ENCODE measurements at regions not wholly inside any gene's neighbourhood (a gene's known extent, or its start where the extent isn't known, plus 50 kb on each side); places are given as distances from the start of the nearest gene placed in this dataset.

DNA sequence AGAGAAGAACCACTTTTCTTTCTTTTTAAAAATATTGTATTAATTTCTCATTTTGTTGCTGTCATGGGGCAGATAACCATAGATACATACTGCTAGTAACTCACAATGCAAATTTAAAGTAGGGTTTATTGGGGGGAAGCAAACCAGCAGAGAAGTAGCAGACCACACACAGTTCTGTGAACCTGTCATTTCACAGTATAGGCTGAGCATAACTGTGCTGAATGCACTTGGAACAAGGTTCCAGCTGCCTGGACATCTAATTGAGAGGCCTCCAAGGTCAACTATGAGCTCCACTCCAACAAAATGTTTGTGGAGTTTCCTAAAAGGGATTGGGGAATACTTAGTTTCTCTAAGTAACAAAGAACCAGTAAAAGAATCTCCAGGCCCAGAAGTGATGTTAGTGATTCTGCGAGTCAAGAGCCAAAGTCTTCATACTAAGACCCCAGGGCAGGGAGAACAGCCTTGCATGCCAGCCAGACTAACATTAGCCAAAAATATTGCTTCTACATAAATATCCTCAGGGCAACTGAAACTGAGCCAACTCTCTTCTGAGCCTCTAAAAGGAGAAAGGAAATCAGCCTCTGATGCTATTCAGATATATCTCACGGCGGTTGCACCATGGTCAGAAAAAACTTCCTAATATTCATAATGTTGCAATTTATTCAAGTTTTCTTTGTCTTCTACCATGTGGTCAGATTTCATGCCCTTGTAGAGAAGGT is 856.4 kb upstream of the ALCAM start:
- no peak for DNase-seq (ENCODE audit: low read depth)

DNA sequence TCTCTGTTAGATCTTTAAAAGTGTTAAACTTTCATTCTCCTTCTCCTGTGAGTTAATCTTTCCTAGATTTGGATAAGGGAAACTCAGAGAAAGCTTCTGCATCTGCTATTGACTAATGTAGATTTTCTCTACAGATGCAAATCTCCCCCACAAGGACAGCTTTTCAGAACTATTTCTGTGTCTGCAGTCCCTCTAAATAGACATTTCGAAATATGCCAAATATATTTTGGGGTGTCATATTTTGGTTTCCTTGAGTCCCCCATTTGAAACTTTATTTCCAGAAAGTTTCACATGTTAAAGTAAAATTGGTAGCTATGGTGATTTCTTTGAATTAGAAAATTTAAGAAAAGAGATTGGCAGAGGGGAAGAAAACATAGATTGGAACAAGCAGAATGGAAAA is 852.3 kb upstream of the ALCAM start:
- no peak for DNase-seq (ENCODE audit: low read depth)

DNA sequence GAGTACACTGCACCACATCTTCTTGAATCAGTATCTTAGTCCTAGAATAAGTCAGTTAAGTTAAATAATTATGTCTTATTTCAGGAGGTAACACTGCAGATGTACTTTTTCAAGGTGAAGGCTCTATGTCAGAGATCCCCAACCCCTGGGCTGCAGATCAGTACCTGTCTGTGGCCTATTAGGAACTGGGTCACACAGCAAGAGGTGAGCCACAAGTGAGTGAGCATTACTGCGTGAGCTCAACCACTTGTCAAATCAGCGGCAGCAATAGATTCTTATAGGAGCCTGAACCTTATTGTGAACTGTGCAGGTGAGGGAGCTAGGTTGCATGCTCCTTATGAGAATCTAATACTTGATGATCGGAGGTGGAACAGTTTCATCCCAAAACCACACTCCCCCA is 851.9 kb upstream of the ALCAM start:
- DNase-seq (ENCODE audit: low read depth) = no peak

DNA sequence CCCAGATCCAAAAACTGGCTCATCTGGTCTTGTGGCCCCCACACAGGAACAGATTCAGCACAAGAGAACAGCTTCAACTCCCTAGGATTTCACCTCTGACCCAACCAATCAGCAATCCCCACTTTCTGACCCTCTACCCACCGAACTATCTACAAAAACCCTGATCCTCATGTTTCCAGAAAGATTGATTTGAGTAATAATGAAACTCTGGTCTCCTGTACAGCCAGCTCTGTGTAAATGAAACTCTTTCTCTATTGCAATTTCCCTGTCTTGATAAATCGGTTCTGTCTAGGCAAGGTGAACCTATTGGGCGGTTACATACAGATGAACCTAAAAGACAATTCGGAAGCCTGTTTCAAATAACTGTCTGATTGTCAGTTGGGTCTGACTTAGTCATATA is 847.6 kb upstream of the ALCAM start:
- DNase-seq (ENCODE audit: low read depth) = no peak

DNA sequence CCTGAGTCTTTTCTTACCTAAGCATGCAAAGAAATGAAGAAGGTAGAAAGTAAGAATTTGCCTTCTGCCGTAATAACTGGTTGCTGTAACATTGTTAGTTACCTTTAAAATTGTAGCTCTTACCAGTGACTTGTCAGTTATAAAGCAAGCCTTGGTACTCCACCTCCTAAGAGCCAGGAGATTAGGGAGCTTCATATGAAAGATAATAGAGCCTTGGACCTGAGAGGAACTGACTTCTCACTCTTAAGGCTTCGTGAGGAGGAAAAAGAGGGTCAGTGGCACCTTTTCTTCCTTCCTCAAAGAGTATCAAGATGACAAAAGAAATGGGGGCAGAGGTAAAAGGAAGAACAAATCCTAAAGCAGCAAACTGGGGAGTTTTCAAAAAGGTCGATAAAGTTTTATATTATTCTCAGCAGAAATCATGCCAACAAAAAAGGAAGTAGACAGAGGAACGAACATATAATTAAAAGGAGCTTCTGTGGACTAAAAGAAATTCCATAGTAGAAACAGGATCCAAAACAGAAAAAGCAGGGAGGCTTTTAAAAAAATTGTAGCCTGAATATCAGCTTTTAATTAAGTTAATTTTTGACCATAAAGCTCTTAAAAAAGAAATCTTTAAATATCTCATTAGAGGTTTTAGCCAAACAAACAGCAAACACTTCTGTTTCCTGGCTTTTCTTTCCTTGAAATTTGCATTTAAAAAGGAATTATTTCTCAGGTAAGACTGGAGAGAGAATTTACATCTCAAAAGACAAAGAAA is 847.1 kb upstream of the ALCAM start:
- DNase-seq (ENCODE audit: low read depth) = no peak

DNA sequence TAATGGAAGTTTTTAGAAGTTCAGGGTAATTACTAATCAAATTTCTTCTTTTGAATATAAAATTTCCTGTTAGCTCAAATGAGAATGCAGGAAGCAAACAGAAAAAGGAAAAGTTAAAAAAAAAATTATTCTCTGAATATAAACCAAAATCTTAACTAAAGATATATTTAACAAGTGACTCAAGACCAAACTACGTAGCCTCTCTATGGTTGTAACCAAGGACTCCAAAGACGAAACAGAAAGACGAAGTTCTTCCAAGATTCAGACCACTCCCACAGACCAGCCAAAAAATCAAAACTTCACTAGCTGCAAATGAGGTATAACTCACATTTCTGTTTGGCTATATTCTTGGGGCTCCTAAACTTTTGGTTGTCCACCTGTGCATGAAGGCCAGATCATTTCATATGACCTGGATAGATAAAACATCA is 846.5 kb upstream of the ALCAM start:
- DNase-seq (ENCODE audit: low read depth) = no peak

DNA sequence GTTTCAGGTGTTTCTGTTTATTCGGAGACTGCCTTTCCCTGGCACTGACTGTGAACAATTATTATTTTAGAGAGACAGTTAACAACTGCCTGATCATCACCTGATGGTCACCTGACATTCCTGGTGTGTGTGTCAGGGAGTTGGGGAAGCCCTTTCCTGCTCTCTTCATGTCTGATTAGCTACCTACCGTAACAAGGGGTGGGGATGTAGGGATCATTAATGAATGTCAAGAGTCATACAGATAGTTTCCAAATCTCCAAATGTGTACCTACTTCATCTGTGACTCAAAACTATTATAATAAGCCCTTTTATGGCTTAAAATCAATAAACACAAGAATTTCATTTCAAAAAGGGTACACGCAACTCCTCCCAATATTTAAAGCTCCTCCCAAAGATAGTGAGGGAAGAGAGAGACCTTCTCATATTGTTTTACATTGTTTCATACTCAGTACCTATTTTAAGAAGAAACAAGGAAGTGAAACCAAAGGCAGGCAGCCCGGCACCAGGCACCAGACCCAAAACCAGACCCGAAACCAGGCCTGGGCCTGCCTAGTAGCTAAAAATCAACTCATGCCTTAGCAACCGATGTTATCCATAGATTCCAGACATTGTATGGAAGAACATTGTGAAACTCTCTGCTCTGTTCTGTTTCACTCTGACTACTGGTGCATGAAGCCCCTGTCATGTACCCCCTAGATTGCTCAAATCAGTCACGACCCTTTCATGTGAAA is 844.9 kb upstream of the ALCAM start:
- DNase-seq (ENCODE audit: low read depth) = no peak

DNA sequence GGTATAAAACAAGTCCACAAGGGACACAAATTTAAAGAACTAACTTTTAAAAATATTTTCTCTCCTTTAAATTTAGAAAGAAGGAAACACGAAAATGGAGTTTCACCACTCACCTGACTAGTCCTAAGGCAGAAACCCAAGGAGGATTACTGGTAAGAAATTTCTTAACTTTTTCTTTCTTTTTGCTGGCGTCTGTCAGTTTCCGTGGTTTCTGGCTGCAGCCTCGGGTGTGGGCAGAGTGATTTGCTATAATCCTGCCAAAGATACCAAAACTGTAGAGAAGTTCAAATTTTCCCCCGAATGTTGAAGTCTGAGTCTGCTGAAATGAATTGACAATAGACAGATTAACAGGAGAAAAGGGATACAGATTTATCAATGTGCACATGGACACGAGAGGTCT is 843.6 kb upstream of the ALCAM start:
- no peak for DNase-seq (ENCODE audit: low read depth)

DNA sequence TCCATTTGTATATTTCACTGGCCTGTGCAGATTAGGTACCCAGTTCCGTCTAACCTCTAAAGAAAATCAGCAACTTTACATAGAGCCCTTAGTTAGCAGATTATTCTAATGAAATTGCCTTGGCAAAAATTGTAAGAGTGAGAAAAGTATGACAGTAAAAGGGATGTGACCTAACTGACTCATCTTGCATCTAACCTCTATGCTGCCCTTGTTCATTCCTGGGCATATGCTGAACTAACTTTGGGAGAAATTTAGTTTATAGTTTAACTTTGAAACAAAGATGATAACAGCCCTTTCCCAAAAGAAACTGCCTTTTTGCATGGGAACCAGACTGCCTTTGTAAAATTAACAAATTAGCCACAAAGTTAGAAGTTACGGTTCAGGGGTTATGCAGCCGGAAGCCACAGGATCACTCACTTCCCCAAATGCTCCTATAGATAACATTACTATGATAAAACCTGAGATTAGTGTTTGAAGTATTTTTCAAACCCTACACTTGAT is 839.8 kb upstream of the ALCAM start:
- no peak for DNase-seq (ENCODE audit: low read depth)

DNA sequence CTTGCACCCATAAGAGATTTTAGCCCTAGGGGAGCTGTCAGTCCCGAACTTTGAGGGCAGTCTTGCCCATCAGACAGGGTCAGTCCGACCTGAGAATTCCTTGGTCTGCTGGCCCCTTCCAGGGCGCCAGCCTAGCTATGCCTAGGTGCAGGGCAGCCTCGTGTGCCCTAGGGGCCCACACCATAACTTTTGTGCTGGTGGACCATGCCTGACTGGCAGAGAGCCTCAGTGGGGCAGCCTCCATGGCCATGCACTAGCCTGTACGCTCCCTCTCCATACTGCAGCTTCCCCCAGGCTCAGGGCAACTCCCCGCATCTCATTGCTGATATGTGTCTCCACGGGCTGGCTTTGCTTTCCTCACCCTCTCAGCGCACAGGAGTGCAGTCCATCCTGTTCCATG is 835.8 kb upstream of the ALCAM start:
- no peak for DNase-seq (ENCODE audit: low read depth)

DNA sequence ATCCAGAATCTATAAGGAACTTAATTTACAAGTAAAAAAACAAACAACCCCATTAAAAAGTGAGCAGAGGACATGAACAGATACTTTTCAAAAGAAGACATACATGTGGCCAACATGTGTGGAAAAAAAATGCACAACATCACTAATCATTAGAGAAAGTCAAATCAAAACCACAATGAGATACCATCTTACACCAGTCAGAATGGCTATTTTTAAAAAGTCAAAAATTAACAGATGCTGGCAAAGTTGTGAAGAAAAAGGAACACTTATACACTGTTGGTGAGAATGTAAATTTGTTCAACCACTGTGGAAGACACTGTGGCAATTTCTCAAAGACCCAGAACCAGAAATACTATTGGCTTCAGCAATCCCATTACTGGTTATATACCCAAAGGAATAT is 830.0 kb upstream of the ALCAM start:
- DNase-seq (ENCODE audit: low read depth) = no peak

DNA sequence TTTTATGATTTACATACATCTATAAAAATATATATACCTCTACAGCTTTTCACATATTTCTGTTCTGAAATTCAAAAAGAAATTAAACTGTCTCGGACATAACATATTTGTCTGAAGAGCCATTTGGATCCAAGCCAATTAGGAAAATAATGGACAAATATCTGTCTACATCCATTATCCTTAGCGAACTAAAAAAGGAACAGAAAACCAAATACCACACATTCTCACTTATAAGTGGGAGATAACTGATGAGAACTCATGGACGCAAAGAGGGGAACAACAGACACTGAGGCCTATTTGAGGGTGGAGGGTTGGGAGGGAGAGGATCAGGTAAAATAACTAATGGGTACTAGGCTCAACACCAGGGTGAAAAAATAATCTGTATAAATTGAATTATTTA is 829.4 kb upstream of the ALCAM start:
- no peak for DNase-seq (ENCODE audit: low read depth)

DNA sequence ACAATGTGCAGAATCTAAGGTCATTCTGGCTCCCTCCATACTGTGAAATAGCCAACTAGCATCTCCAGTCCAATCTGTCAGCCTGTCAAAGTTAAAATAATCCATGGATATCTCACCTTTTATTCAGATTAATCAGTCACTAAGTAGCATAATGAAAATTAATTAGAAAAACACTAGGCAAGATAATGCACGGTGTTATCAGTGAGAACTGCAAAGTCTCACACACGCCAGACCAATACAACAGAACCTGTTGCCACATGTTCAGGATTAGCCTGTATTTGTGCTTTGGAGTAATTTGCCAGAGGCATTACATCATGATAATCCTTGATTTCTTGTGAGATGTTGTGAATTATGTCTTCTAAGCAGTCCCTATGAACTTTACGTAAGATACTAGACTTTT is 820.4 kb upstream of the ALCAM start:
- no peak for DNase-seq (ENCODE audit: low read depth)

DNA sequence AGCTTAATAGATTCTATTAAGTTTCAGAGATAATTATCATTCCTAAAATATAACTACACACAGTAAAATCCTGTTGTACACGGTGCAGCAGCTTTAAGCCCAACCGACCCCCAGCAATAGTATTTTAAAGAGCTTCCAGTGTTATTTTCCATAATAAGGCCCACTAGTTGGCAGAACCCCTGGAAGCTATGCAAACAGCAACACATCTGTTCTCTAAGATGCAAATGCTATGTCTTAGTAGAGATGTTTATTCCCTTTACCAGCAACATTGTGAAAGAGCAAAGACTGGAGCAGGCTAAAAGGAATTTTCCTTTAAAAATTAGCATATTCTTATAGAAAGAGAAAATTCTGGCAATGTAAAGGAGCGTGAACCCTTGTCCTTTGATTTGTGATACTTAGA is 819.7 kb upstream of the ALCAM start:
- no peak for DNase-seq (ENCODE audit: low read depth)

DNA sequence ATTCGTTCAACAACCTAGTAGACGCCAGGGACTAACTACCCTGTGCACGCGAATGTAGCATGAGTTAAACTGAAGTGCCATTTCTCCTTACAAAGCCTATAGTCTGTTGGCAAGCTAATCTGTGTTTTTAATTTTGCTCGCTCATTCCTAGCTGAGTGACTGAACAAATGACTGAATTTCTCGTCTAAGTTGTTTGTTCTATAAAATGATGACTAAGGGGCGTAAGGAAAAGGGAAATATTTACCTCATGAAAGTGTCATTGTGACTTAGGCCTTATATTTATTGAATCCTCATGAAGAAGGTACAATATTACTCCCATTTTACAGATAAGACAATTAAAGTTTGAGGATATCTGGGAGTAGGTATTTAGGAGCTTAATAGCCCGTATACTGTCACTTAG is 818.3 kb upstream of the ALCAM start:
- DNase-seq (ENCODE audit: low read depth) = no peak

DNA sequence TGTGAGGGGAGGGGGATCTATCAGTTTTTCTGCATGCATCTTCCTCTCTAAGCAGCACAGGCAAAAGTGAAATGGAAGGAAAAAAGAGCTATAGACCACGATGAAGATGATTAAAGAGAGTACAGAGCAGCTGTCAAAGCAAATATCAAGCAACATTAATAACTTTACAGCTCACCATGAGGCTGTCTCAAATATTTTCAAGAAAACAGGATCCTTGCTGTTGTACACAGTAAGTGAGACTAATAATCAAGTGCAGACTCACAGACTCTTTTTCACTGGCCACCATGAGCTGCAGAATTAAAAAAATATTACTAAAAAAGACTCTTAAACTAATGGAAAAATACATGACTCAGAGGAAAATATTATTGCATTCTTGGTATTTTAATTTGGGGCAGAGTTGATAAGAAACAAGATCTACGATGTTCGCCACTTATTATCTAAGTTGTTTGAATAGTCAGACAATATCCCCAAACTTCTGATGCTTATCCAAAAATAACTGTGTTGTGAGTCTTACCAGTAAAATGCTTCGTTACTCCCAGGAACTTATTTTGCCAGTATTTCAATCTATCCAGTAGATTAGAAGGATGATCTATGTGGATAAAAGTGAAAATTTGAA is 817.5 kb upstream of the ALCAM start:
- no peak for DNase-seq (ENCODE audit: low read depth)

DNA sequence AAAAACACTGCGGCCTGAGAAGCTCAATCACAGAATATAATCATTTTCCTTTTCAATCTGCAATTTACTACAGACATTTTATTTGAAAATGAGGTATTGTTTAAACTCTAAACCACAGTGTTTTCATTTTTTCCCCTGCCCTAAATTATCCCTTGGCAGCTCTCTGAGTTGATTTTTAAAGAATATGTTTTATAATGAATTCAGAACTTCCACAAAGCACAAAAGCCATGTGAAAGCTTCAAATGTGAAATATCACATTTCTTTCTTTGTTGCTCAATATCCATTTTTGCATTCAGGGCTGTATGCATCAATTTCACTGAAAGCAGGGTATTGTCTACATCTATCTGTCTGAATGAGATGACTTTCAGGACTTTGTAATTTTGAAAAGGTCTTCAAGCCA is 813.6 kb upstream of the ALCAM start:
- no peak for DNase-seq (ENCODE audit: low read depth)

DNA sequence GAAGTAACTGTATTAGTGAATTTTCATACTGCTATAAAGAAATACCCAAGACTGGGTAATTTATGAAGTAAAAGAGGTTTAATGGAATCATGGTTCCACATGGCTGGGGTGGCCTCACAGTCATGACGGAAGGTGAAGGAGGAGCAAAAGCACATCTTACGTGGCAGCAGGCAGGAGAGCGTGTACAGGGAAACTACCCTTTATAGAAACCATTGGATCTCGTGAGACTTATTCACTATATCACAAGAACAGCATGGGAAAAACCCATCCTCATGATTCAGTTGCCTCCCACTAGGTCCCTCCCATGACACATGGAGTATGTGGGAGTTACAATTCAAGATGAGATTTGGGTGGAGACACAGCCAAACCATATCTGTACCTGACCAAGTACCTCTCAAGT is 812.3 kb upstream of the ALCAM start:
- no peak for DNase-seq (ENCODE audit: low read depth)

DNA sequence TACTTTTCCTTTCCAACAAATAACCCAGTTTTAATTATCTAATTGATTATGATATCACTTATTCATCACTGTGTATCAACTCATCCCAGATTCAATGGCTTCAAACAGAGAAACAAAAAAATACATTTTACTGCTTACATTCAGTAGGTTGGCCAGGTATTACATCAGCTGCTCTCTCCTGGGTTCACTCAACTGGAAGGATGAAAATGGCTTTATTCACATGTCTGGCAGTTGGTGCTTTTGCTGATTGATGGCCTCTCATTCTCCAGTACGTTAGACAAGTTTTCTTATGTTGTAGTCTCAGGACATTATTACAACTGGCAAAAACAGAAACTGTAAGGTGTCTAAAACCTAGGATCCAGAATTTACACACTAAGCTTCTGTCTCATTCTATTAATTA is 811.0 kb upstream of the ALCAM start:
- no peak for DNase-seq (ENCODE audit: low read depth)

DNA sequence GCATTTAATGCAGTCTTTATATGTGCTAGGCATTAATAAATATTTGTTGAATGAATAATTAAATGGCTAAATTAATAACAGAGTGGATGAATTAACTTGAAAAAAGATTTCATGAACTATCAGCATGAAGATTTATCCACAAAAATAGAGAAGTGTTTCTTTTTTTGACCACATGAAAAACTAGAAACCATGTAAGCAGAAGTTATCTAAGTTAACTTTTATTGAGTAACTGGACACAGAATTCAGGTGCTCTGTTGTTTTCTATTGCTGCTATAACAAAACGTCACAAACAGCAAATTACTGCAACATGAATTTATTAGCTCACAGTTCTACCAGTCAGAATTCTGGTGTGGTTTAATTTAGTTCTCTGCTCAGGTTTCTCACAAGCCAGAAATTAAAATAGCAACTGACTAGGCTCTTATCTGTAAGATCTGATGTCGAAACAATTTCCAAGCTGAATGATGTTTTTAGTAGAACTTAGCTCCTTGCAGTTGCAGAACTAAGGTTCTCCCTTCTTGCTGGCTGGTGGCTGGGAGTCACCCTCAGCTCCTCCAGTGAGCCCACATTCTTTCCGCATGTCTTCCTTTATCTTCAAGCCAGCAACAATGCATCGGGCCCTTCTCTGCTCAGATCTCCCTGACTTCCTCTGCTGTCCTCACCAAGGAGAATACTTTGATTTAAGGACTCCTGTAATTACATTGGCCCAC is 810.2 kb upstream of the ALCAM start:
- DNase-seq (ENCODE audit: low read depth) = no peak

DNA sequence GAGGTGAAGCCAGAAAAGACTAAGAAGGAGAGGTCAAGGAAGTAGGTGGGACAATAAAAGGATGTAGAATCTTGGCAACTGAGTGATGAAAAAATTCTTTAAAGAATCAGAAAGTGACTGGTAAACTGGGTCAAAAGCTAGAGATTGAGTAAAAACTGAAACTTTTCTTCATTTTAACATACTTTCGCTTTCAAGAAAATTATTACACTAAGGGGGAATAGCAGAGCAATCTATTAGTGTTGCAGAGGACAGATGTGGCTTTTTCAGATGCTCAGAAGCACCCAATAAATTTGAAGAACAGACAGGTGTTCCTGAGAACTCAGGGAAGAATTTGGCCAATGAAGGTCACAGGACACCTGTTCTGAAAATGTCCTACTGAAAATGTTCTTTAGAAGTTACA is 805.4 kb upstream of the ALCAM start:
- no peak for DNase-seq (ENCODE audit: low read depth)

DNA sequence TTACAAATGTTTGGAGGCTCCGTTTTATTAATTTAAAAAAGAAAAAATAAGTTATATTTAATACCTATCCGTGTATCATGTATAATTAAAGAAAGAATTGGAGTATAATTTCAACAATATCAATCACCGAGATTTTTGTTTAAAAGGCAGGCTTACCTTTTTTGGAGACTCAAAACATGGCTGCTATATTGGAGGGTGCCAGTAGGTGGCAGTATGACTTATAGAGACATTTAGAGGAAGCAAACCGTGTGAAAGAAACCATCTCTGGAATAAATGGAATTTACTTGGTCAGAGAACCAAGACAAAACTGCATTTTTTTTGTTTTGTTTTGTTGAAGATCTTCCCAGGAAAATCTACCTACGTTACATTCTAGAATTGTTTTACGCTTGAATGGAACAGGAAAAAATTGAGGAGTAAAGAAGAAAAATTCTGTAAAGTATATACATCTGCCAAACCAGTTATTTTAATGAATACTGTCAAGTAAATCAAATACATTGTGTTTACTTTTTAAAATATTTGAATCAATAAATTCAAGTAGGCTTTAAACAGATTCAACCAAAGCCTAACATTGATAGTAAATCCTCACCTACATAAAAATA is 802.6 kb upstream of the ALCAM start:
- peak; percentile 39 for DNase-seq (ENCODE audit: low read depth)

Measured in stimulated activated CD8-positive, alpha-beta memory T cell treated with anti-CD3 and anti-CD28 coated beads, Interleukin-4, amount 100 ng/mL, for 24 hours (primary cell).